ENCODE measurements at regions not wholly inside any gene's neighbourhood (a gene's known extent, or its start where the extent isn't known, plus 50 kb on each side); places are given as distances from the start of the nearest gene placed in this dataset.

DNA sequence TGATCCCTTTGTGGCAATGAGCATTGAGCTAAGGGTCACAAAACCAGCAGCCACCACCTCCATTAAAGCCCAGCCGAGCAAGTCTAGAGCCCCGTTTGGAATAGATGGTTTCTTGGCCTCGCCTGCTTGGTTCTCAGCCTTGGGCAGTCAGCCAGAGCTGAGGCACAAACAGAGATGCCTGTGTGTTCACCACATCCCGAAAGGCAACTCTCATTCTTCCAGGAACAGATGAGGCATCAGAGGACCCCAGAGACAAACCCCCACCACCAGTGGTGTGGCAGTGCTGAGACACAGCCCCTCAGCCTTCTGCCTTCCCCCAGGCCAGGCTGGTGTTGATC is 203.3 kb upstream of the ZMIZ1 start:
- no peaks in the 10 kb centered on the region for H3K36me3 ChIP-seq (ENCODE audit: control insufficient read depth in 1 of 2, insufficient read depth in 2 of 2, low read length in 2 of 2)
- H3K9me2 ChIP-seq (ENCODE audit: insufficient read depth): no peaks in the 10 kb centered on the region
- no peak overlapping the region for H2AFZ ChIP-seq (ENCODE audit: low read depth, low read length, poor library complexity, severe bottlenecking)
- H3K79me2 ChIP-seq (ENCODE audit: insufficient read depth, low read length): no peaks in the 10 kb centered on the region
- ChIA-PET RAD21 (ENCODE audit: low non-redundant PET in 1 of 2, low total read pairs in 2 of 2, uncharacterized antibody in 2 of 2, unreplicated experiment in 2 of 2) (no interaction called here), POLR2A (no interaction called here), CTCF (no interaction called here)
- peaks cover 0 to 11% of the 10 kb centered on the region in 2 experiments; a peak in 2 of 4 replicates for H3K4me1 ChIP-seq (ENCODE audit: control insufficient read depth in 1 of 2, insufficient read depth in 2 of 2, low read length in 2 of 2)
- intact Hi-C loops (cut with micrococcal nuclease): no loop called here
- H3K9me3 ChIP-seq (ENCODE audit: control insufficient read depth in 1 of 2, insufficient read depth in 1 of 2, low read depth in 1 of 2, low read length in 2 of 2): no peaks in the 10 kb centered on the region
- DNase-seq (ENCODE audit: low read depth, low spot score) (no peak), ATAC-seq (no peak)
- no peaks in the 10 kb centered on the region for H3K27me3 ChIP-seq (ENCODE audit: insufficient read depth, low read length)
- H3K27ac ChIP-seq (ENCODE audit: low read depth, low read length): no peak overlapping the region
- no peak for TF ChIP-seq FOSL1 (IDR thresholded peaks at IDR 0.05; ENCODE audit: low read depth)
- TF ChIP-seq, protein P1, sequence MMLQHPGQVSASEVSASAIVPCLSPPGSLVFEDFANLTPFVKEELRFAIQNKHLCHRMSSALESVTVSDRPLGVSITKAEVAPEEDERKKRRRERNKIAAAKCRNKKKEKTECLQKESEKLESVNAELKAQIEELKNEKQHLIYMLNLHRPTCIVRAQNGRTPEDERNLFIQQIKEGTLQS (IDR thresholded peaks at IDR 0.05): no peak
- no peak for TF ChIP-seq CBX3 (IDR thresholded peaks at IDR 0.05; ENCODE audit: low read depth)
- TF ChIP-seq POLR2AphosphoS5 (IDR thresholded peaks at IDR 0.05; ENCODE audit: low read depth, low read length): no peak
- no peak for TF ChIP-seq SIN3A (IDR thresholded peaks at IDR 0.05; ENCODE audit: low read depth)
- TF ChIP-seq, protein P2, sequence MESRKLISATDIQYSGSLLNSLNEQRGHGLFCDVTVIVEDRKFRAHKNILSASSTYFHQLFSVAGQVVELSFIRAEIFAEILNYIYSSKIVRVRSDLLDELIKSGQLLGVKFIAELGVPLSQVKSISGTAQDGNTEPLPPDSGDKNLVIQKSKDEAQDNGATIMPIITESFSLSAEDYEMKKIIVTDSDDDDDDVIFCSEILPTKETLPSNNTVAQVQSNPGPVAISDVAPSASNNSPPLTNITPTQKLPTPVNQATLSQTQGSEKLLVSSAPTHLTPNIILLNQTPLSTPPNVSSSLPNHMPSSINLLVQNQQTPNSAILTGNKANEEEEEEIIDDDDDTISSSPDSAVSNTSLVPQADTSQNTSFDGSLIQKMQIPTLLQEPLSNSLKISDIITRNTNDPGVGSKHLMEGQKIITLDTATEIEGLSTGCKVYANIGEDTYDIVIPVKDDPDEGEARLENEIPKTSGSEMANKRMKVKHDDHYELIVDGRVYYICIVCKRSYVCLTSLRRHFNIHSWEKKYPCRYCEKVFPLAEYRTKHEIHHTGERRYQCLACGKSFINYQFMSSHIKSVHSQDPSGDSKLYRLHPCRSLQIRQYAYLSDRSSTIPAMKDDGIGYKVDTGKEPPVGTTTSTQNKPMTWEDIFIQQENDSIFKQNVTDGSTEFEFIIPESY (IDR thresholded peaks at IDR 0.05; ENCODE audit: extremely low read depth, insufficient replicate concordance, low read length): no peak
- no peak for TF ChIP-seq SP1 (IDR thresholded peaks at IDR 0.05; ENCODE audit: low read depth)
- TF ChIP-seq, protein P3, sequence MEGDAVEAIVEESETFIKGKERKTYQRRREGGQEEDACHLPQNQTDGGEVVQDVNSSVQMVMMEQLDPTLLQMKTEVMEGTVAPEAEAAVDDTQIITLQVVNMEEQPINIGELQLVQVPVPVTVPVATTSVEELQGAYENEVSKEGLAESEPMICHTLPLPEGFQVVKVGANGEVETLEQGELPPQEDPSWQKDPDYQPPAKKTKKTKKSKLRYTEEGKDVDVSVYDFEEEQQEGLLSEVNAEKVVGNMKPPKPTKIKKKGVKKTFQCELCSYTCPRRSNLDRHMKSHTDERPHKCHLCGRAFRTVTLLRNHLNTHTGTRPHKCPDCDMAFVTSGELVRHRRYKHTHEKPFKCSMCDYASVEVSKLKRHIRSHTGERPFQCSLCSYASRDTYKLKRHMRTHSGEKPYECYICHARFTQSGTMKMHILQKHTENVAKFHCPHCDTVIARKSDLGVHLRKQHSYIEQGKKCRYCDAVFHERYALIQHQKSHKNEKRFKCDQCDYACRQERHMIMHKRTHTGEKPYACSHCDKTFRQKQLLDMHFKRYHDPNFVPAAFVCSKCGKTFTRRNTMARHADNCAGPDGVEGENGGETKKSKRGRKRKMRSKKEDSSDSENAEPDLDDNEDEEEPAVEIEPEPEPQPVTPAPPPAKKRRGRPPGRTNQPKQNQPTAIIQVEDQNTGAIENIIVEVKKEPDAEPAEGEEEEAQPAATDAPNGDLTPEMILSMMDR (IDR thresholded peaks at IDR 0.05 in 2 of 3, conservative IDR thresholded peaks at IDR 0.05 in 1 of 3; ENCODE audit: borderline replicate concordance in 1 of 3, insufficient read depth in 1 of 3, low read depth in 2 of 3, low read length in 2 of 3): no peak
- TF ChIP-seq, protein P4, sequence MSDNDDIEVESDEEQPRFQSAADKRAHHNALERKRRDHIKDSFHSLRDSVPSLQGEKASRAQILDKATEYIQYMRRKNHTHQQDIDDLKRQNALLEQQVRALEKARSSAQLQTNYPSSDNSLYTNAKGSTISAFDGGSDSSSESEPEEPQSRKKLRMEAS (IDR thresholded peaks at IDR 0.05): no peak
- TF ChIP-seq EZH2phosphoT487 (IDR thresholded peaks at IDR 0.05; ENCODE audit: borderline replicate concordance): no peak
- no peak for TF ChIP-seq SRF (IDR thresholded peaks at IDR 0.05; ENCODE audit: low read depth)
- no peak for TF ChIP-seq JUND (IDR thresholded peaks at IDR 0.05)
- no peak for TF ChIP-seq TCF7L2 (IDR thresholded peaks at IDR 0.05; ENCODE audit: borderline replicate concordance, extremely low read depth, insufficient read depth, insufficient read length)
- no peak for TF ChIP-seq RAD21 (IDR thresholded peaks at IDR 0.05; ENCODE audit: low read depth)
- TF ChIP-seq, protein P5, sequence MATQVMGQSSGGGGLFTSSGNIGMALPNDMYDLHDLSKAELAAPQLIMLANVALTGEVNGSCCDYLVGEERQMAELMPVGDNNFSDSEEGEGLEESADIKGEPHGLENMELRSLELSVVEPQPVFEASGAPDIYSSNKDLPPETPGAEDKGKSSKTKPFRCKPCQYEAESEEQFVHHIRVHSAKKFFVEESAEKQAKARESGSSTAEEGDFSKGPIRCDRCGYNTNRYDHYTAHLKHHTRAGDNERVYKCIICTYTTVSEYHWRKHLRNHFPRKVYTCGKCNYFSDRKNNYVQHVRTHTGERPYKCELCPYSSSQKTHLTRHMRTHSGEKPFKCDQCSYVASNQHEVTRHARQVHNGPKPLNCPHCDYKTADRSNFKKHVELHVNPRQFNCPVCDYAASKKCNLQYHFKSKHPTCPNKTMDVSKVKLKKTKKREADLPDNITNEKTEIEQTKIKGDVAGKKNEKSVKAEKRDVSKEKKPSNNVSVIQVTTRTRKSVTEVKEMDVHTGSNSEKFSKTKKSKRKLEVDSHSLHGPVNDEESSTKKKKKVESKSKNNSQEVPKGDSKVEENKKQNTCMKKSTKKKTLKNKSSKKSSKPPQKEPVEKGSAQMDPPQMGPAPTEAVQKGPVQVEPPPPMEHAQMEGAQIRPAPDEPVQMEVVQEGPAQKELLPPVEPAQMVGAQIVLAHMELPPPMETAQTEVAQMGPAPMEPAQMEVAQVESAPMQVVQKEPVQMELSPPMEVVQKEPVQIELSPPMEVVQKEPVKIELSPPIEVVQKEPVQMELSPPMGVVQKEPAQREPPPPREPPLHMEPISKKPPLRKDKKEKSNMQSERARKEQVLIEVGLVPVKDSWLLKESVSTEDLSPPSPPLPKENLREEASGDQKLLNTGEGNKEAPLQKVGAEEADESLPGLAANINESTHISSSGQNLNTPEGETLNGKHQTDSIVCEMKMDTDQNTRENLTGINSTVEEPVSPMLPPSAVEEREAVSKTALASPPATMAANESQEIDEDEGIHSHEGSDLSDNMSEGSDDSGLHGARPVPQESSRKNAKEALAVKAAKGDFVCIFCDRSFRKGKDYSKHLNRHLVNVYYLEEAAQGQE (IDR thresholded peaks at IDR 0.05; ENCODE audit: low read depth): no peak
- TF ChIP-seq EZH2 (IDR thresholded peaks at IDR 0.05): no peak
- no peak for TF ChIP-seq ZFX (IDR thresholded peaks at IDR 0.05)
- TF ChIP-seq ELF1 (IDR thresholded peaks at IDR 0.05; ENCODE audit: borderline replicate concordance, low read depth): no peak
- TF ChIP-seq CEBPB (IDR thresholded peaks at IDR 0.05; ENCODE audit: low read depth): no peak
- no peak for TF ChIP-seq ZNF274 (IDR thresholded peaks at IDR 0.05; ENCODE audit: low read depth, low read length)
- H3K9ac ChIP-seq (ENCODE audit: low read length): no peak overlapping the region
- H4K20me1 ChIP-seq (ENCODE audit: insufficient read depth): no peaks in the 10 kb centered on the region
- no TSS peak for BruUV-seq (replicated peaks)
- no peak overlapping the region for H3K4me3 ChIP-seq (replicated peaks in 1 of 2; ENCODE audit: low read depth in 1 of 2, low read length in 2 of 2)
- no peak overlapping the region for H3K4me2 ChIP-seq (ENCODE audit: low read length)

Measured in HCT116 (cell line).